ENCODE measurements at regions not wholly inside any gene's neighbourhood (a gene's known extent, or its start where the extent isn't known, plus 50 kb on each side); places are given as distances from the start of the nearest gene placed in this dataset.

DNA sequence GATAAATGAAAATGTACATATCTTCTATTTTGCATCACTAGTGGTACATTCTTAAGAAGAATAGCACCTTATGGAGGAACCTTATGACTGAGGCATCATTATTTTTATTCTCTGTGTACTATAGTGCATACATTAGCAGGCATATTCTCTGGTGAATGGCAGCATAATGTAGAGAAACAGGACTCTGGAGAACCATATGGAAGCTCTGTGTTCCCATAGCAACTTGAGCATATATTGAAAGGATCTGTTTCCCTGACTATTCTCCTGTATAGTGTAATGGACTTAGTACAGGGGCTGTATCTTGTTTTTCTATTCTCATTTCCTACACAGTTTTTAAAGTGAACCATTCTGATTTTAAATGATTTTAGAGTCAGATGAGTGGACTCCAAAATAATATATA, 128.4 kb upstream of the SMIM30 start:
- POLR2A ChIA-PET: no interaction called here
- H3K36me3 ChIP-seq (ENCODE audit: control insufficient read depth in 2 of 2, insufficient read depth in 2 of 2, low read length in 1 of 2): no peaks in the 10 kb centered on the region
- no peak overlapping the region for H3K9ac ChIP-seq (ENCODE audit: control insufficient read depth, insufficient read depth, low read length)
- BruUV-seq (replicated peaks): no TSS peak
- H4K20me1 ChIP-seq (ENCODE audit: control insufficient read depth, insufficient read depth): no peaks in the 10 kb centered on the region
- RAD21 ChIA-PET (ENCODE audit: unreplicated experiment): no interaction called here
- no peak for FAIRE-seq
- TF ChIP-seq MXI1 (IDR thresholded peaks at IDR 0.05; ENCODE audit: low read depth, low read length) (no peak), HDGF (IDR thresholded peaks at IDR 0.05) (no peak), BMI1 (IDR thresholded peaks at IDR 0.05; ENCODE audit: borderline replicate concordance) (no peak), STAT1 (conservative IDR thresholded peaks at IDR 0.05) (no peak), DPF2 (IDR thresholded peaks at IDR 0.05) (no peak), CEBPB (IDR thresholded peaks at IDR 0.05; ENCODE audit: borderline replicate concordance in 1 of 2, low read depth in 2 of 2, low read length in 2 of 2) (no peak), STAT3 (IDR thresholded peaks at IDR 0.05; ENCODE audit: low read depth, low read length) (no peak), HDAC2 (IDR thresholded peaks at IDR 0.05) (no peak), SPI1 (IDR thresholded peaks at IDR 0.05; ENCODE audit: borderline replicate concordance, insufficient read depth, low read depth, low read length) (no peak), MYC (IDR thresholded peaks at IDR 0.05; ENCODE audit: insufficient read depth, insufficient read length, insufficient replicate concordance, low read length, severe bottlenecking) (no peak), SUZ12 (IDR thresholded peaks at IDR 0.05; ENCODE audit: unreplicated experiment) (no peak), E2F4 (IDR thresholded peaks at IDR 0.05; ENCODE audit: low read depth, low read length) (no peak), RAD51 (IDR thresholded peaks at IDR 0.05) (no peak), YBX1 (IDR thresholded peaks at IDR 0.05) (no peak), ZBTB40 (IDR thresholded peaks at IDR 0.05; ENCODE audit: borderline replicate concordance) (no peak), JUNB (IDR thresholded peaks at IDR 0.05) (no peak)
- in situ Hi-C loops (cut with MboI) (no loop called here), intact Hi-C loops (cut with micrococcal nuclease; ENCODE audit: unreplicated experiment) (no loop called here)
- no peak overlapping the region for H3K4me3 ChIP-seq
- no peaks in the 10 kb centered on the region for H3K4me1 ChIP-seq (ENCODE audit: control insufficient read depth, insufficient read depth, low read length)
- SMC1A ChIA-PET (ENCODE audit: uncharacterized antibody, unreplicated experiment): no interaction called here
- H3K27me3 ChIP-seq (replicated peaks in 1 of 2; ENCODE audit: control insufficient read depth in 2 of 2, insufficient read depth in 2 of 2, low read length in 1 of 2): no peaks in the 10 kb centered on the region
- no peak overlapping the region for H2AFZ ChIP-seq (ENCODE audit: control insufficient read depth, low read depth, low read length)
- H3K4me2 ChIP-seq (ENCODE audit: control insufficient read depth, insufficient read depth): no peak overlapping the region
- no peak for DNase-seq (ENCODE audit: low read depth, low spot score)
- H3K79me2 ChIP-seq (ENCODE audit: control insufficient read depth, insufficient read depth, low read length): no peaks in the 10 kb centered on the region
- CTCF ChIA-PET: no interaction called here
- no peak overlapping the region for H3K27ac ChIP-seq (ENCODE audit: control insufficient read depth, insufficient read depth)
- no peak for ATAC-seq
- no peaks in the 10 kb centered on the region for H3K9me3 ChIP-seq (replicated peaks; ENCODE audit: control insufficient read depth, insufficient read depth, low read length)
